Panc1 (cell line): ENCODE measurements at regions not wholly inside any gene's neighbourhood (a gene's known extent, or its start where the extent isn't known, plus 50 kb on each side); places are given as distances from the start of the nearest gene placed in this dataset.

Source experiments
- ATAC-seq: fragments of 200-7000 bp; cut with Tn5 transposase; 2 replicates; pipeline ENCODE4 v1.9.1; 2020; ENCODE audit warnings: mild to moderate bottlenecking, moderate library complexity
- BruUV-seq: library from RNA; stranded (reverse); fragments of 400-500 nt; replicated peaks from 2 replicates; lab custom pipeline; 2021; lab: Mats Ljungman, UMichigan
- CTCF ChIA-PET: fragments of 300-600 bp; sonication (Branson Sonifier 250); formaldehyde crosslinking; loops from one replicate; lab custom pipeline; 2022; ENCODE audit warnings: antibody characterized with exemption; lab: Charles Lee
- POLR2A ChIA-PET: fragments of 300-600 bp; sonication (Branson Sonifier 250); formaldehyde crosslinking; loops from one replicate; lab custom pipeline; 2022; ENCODE audit warnings: antibody characterized with exemption; lab: Charles Lee
- DNase-seq: peaks from one replicate; pipeline ENCODE4 v3.0.0-alpha.2; 2010; ENCODE audit warnings: low read depth, low spot score
- H3K27ac ChIP-seq: 2 replicates; pipeline ENCODE4 v1.5.1; 2011; ENCODE audit warnings: mild to moderate bottlenecking, low read length, inconsistent platforms
- H3K27me3 ChIP-seq: fragments of 200-500 bp; sonication (Bioruptor generic); 2 replicates; pipeline ENCODE4 v1.6.0; 2014; ENCODE audit warnings: low read length, inconsistent platforms; ENCODE audit not compliant: control insufficient read depth, insufficient read depth
- H3K36me3 ChIP-seq: fragments of 200-500 bp; sonication (Bioruptor generic); 2 replicates; pipeline ENCODE4 v1.5.1; 2014; ENCODE audit warnings: inconsistent platforms, mild to moderate bottlenecking, low read length, moderate library complexity; ENCODE audit not compliant: control insufficient read depth, insufficient read depth
- H3K4me1 ChIP-seq: 2 replicates; pipeline ENCODE4 v1.5.1; 2011; ENCODE audit warnings: inconsistent platforms, mild to moderate bottlenecking, low read length, moderate library complexity; ENCODE audit not compliant: control insufficient read depth, insufficient read depth
- H3K4me3 ChIP-seq, 2 experiments: 2 replicates each; pipeline ENCODE4 v1.5.1; 2011 to 2012; ENCODE audit warnings: low read depth in 2 of 2, low read length in 2 of 2, mild to moderate bottlenecking in 2 of 2, inconsistent platforms in 1 of 2, moderate library complexity in 1 of 2
- H3K9me3 ChIP-seq: fragments of 200-500 bp; sonication (Bioruptor generic); 2 replicates; pipeline ENCODE4 v1.5.1; 2014; ENCODE audit warnings: low read depth, mild to moderate bottlenecking, inconsistent platforms, low read length, moderate library complexity; ENCODE audit not compliant: control insufficient read depth, insufficient read depth
- POLR2AphosphoS5 ChIP-seq: IDR thresholded peaks from 2 replicates; pipeline ENCODE4 v1.6.1; 2012; ENCODE audit warnings: mild to moderate bottlenecking, low read depth, low read length, moderate library complexity
- SIN3A ChIP-seq: IDR thresholded peaks from 2 replicates; pipeline ENCODE4 v1.6.1; 2012; ENCODE audit warnings: low read depth, mild to moderate bottlenecking, low read length, moderate library complexity, borderline replicate concordance; ENCODE audit not compliant: insufficient read depth
- TCF7L2 ChIP-seq: IDR thresholded peaks from 2 replicates; pipeline ENCODE4 v1.6.1; 2011; ENCODE audit warnings: mild to moderate bottlenecking, low read depth, low read length, inconsistent platforms
- in situ Hi-C: cut with HindIII; loops from 2 replicates; pipeline ENCODE4 v1.10.0; 2016; ENCODE audit warnings: low sequenced_read_pairs, low pct_unique_long_range_greater_than_20kb
- intact Hi-C: fragments of 100-400 bp; cut with micrococcal nuclease; formaldehyde crosslinking; loops from one replicate; pipeline ENCODE4 v1.10.0; 2022; ENCODE audit not compliant: unreplicated experiment
- TF ChIP-seq, protein P1 (sequence below), 2 experiments: IDR thresholded peaks; 2 replicates each; pipeline ENCODE4 v1.6.1; 2011 to 2012; ENCODE audit warnings: low read depth in 2 of 2, control low read depth in 1 of 2, low read length in 1 of 2, mild to moderate bottlenecking in 1 of 2, moderate library complexity in 1 of 2; ENCODE audit not compliant: insufficient read depth in 1 of 2
- TF ChIP-seq, protein P2 (sequence below): fragments of 450-650 bp; IDR thresholded peaks from 2 replicates; pipeline ENCODE4 v1.5.1; 2017; ENCODE audit warnings: mild to moderate bottlenecking

DNA sequence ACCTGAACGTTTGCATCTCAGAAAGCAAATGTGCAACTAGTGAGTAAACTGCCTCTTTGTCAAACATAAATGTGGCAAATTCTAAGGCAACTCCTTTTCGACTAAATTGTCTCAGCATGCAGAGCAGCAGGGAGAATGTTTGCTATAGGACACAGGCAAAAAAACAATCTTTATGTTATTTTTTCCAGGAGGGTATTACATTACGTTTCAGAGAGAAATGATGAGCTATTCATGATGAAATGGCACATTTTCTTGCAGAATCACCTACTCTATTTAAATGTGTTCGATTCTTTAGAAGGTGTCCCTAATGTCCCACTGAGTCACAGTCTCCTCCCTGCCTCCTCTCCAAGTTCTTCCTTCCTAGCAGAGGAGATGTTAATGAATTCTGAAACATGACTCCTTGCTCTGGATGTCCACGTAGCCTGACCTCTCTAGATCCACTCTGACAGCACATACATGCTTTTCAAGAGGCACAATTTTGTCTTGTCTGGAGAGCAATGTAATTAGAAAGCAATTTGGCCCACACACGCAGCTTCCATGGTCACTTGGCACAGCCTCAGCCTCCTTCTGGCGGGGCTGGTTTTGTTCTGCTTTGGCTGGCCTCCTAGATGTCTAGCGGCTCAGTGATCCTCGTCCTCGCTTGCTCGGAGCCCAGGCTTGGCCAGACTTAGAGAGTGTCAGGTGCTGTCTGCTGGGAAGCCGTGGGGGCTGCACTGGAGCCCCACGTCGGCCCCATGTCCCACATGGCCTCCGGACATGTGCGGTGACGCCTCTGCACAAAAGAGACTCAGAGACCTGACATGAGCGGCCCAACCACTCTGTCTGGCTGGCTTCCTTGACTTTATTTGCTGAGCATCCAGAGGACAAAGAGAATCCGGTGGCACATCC lies 125.7 kb upstream of the ZNF438 start:
- ChIA-PET CTCF (no interaction called here), POLR2A (no interaction called here)
- Histone ChIP-seq H3K4me3 (no peak overlapping the region), H3K36me3 (no peaks in the 10 kb centered on the region), H3K9me3 (no peaks in the 10 kb centered on the region), H3K4me1 (no peaks in the 10 kb centered on the region), H3K27ac (no peak overlapping the region), H3K27me3 (no peaks in the 10 kb centered on the region)
- ATAC-seq = no peak
- no TSS peak for BruUV-seq
- no peak for TF ChIP-seq POLR2AphosphoS5
- TF ChIP-seq SIN3A = no peak
- TF ChIP-seq, protein P1, sequence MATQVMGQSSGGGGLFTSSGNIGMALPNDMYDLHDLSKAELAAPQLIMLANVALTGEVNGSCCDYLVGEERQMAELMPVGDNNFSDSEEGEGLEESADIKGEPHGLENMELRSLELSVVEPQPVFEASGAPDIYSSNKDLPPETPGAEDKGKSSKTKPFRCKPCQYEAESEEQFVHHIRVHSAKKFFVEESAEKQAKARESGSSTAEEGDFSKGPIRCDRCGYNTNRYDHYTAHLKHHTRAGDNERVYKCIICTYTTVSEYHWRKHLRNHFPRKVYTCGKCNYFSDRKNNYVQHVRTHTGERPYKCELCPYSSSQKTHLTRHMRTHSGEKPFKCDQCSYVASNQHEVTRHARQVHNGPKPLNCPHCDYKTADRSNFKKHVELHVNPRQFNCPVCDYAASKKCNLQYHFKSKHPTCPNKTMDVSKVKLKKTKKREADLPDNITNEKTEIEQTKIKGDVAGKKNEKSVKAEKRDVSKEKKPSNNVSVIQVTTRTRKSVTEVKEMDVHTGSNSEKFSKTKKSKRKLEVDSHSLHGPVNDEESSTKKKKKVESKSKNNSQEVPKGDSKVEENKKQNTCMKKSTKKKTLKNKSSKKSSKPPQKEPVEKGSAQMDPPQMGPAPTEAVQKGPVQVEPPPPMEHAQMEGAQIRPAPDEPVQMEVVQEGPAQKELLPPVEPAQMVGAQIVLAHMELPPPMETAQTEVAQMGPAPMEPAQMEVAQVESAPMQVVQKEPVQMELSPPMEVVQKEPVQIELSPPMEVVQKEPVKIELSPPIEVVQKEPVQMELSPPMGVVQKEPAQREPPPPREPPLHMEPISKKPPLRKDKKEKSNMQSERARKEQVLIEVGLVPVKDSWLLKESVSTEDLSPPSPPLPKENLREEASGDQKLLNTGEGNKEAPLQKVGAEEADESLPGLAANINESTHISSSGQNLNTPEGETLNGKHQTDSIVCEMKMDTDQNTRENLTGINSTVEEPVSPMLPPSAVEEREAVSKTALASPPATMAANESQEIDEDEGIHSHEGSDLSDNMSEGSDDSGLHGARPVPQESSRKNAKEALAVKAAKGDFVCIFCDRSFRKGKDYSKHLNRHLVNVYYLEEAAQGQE (IDR thresholded peaks at IDR 0.05; ENCODE audit: insufficient read depth in 1 of 2, low read depth in 2 of 2, low read length in 1 of 2) = no peak
- TF ChIP-seq TCF7L2 = no peak
- TF ChIP-seq, protein P2, sequence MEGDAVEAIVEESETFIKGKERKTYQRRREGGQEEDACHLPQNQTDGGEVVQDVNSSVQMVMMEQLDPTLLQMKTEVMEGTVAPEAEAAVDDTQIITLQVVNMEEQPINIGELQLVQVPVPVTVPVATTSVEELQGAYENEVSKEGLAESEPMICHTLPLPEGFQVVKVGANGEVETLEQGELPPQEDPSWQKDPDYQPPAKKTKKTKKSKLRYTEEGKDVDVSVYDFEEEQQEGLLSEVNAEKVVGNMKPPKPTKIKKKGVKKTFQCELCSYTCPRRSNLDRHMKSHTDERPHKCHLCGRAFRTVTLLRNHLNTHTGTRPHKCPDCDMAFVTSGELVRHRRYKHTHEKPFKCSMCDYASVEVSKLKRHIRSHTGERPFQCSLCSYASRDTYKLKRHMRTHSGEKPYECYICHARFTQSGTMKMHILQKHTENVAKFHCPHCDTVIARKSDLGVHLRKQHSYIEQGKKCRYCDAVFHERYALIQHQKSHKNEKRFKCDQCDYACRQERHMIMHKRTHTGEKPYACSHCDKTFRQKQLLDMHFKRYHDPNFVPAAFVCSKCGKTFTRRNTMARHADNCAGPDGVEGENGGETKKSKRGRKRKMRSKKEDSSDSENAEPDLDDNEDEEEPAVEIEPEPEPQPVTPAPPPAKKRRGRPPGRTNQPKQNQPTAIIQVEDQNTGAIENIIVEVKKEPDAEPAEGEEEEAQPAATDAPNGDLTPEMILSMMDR = no peak
- in situ Hi-C loops = no loop called here
- intact Hi-C loops = no loop called here
- DNase-seq = no peak

DNA sequence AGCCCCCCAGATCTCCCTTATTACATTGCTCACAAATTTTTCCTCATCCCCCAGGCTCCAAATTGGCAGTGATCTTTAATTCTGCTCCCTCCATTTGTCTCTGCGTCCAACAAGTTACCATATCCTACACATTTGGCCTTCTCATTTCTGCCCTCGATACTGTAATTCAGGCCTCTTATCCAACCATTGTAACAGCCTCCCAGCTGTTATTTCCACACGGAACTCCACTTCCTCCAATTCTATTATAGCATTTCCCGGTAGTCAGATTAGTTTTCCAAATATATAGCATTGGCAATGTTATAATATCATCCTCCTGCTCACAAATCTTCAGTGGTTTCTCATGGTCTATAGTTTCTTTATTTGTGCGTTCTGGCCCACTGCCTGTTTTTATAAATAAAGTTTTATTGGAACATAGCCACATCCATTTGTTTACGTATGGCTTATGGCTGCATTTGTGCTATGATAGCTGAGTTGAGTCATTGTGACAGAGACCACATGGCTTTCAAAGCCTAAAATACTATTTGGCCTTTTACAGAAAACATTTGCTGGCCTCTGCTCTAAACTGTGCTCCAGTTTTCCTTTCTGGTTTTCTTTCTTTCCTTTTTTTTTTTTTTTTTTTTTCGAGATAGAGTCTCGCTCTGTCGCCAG lies 126.5 kb upstream of the ZNF438 start:
- in situ Hi-C loops = no loop called here
- no peaks in the 10 kb centered on the region for H3K9me3 ChIP-seq
- POLR2A ChIA-PET = no interaction called here
- H3K4me1 ChIP-seq = no peaks in the 10 kb centered on the region
- no peaks in the 10 kb centered on the region for H3K27me3 ChIP-seq
- intact Hi-C loops = no loop called here
- no TSS peak for BruUV-seq
- no peak overlapping the region for H3K4me3 ChIP-seq
- no peak for TF ChIP-seq POLR2AphosphoS5
- no peak for TF ChIP-seq SIN3A
- no peak for TF ChIP-seq TCF7L2
- TF ChIP-seq, protein P1 (IDR thresholded peaks at IDR 0.05; ENCODE audit: insufficient read depth in 1 of 2, low read depth in 2 of 2, low read length in 1 of 2) = no peak
- TF ChIP-seq, protein P2 = no peak
- ATAC-seq = no peak
- no peak overlapping the region for H3K27ac ChIP-seq
- H3K36me3 ChIP-seq = no peaks in the 10 kb centered on the region
- CTCF ChIA-PET = no interaction called here
- DNase-seq = no peak
